H4 (cell line): ENCODE measurements at regions not wholly inside any gene's neighbourhood (a gene's known extent, or its start where the extent isn't known, plus 50 kb on each side); places are given as distances from the start of the nearest gene placed in this dataset.
"Not testable (repeated sequence)": the region's sequence is repeated elsewhere in the genome, so short reads cannot be mapped to it uniquely, and the experiment has no call there.

Experiments
- DNase-seq: peaks from one replicate; pipeline ENCODE4 v3.0.0-alpha.2; 2015; ENCODE audit warnings: low spot score

GRCh38 chr14:48266201-48266600 lies 590.8 kb upstream of the MDGA2 start:
- DNase-seq: not testable (repeated sequence)

GRCh38 chr14:48261436-48261835 lies 586.0 kb upstream of the MDGA2 start:
- no peak for DNase-seq

GRCh38 chr14:48260394-48261295 lies 585.2 kb upstream of the MDGA2 start:
- DNase-seq: not testable (repeated sequence)

GRCh38 chr14:48259876-48260275 lies 584.5 kb upstream of the MDGA2 start:
- not testable (repeated sequence) for DNase-seq

GRCh38 chr14:48259232-48259631 lies 583.8 kb upstream of the MDGA2 start:
- not testable (repeated sequence) for DNase-seq

GRCh38 chr14:48258703-48259102 lies 583.3 kb upstream of the MDGA2 start:
- DNase-seq: not testable (repeated sequence)

- DNase-seq: no peak
These were observed 577.6 kb upstream of the MDGA2 start for GRCh38 chr14:48253020-48253419.

GRCh38 chr14:48251290-48251689 lies 575.9 kb upstream of the MDGA2 start:
- DNase-seq: no peak

GRCh38 chr14:48250575-48250974 lies 575.2 kb upstream of the MDGA2 start:
- DNase-seq: no peak

GRCh38 chr14:48247977-48248376 lies 572.6 kb upstream of the MDGA2 start:
- DNase-seq: no peak

- DNase-seq: no peak
These were observed 568.5 kb upstream of the MDGA2 start for GRCh38 chr14:48243900-48244299.

- DNase-seq: no peak
These were observed 553.7 kb upstream of the MDGA2 start for GRCh38 chr14:48229091-48229490.

GRCh38 chr14:48193893-48194292 lies 518.5 kb upstream of the MDGA2 start:
- DNase-seq: no peak

- not testable (repeated sequence) for DNase-seq
These were observed 474.2 kb upstream of the MDGA2 start for GRCh38 chr14:48149624-48150023.

GRCh38 chr14:48140804-48141203 lies 465.4 kb upstream of the MDGA2 start:
- no peak for DNase-seq

GRCh38 chr14:48129472-48129871 lies 454.1 kb upstream of the MDGA2 start:
- no peak for DNase-seq

GRCh38 chr14:48127674-48128073 lies 452.3 kb upstream of the MDGA2 start:
- no peak for DNase-seq

- peak; percentile 3 for DNase-seq
These were observed 450.2 kb upstream of the MDGA2 start for GRCh38 chr14:48125654-48126053.

- no peak for DNase-seq
These were observed 438.3 kb upstream of the MDGA2 start for GRCh38 chr14:48113713-48114112.

- DNase-seq: no peak
These were observed 435.7 kb upstream of the MDGA2 start for GRCh38 chr14:48111151-48111550.

GRCh38 chr14:48107646-48108045 lies 432.2 kb upstream of the MDGA2 start:
- DNase-seq: no peak

- DNase-seq: no peak
These were observed 421.5 kb upstream of the MDGA2 start for GRCh38 chr14:48096897-48097296.

GRCh38 chr14:48086516-48086915 lies 411.1 kb upstream of the MDGA2 start:
- no peak for DNase-seq

- no peak for DNase-seq
These were observed 400.1 kb upstream of the MDGA2 start for GRCh38 chr14:48075487-48075886.
